Natural killer cell (primary cell): ENCODE measurements at regions not wholly inside any gene's neighbourhood (a gene's known extent, or its start where the extent isn't known, plus 50 kb on each side); places are given as distances from the start of the nearest gene placed in this dataset.

Source experiments
- ATAC-seq, 3 donors: fragments of 150-1000 bp in 2 of 3; fragments of 200-7000 bp in 1 of 3; cut with Tn5 transposase; 1 replicate in 1 of 3; 2 replicates in 2 of 3; pipeline ENCODE4 v1.10.0; 2021; ENCODE audit warnings: mild to moderate bottlenecking in 2 of 3, moderate library complexity in 2 of 3
- DNase-seq, 2 donors: peaks; one replicate each; pipeline versions ENCODE4 v3.0.0 to v3.0.0-alpha.2; 2013 to 2021; ENCODE audit warnings: mixed read lengths in 1 of 2
- H3K27ac ChIP-seq: one replicate; pipeline ENCODE4 v1.5.1; 2013; ENCODE audit warnings: mild to moderate bottlenecking, low read length
- H3K27me3 ChIP-seq: one replicate; pipeline ENCODE4 v1.6.1; 2013; ENCODE audit warnings: low read length; ENCODE audit not compliant: control insufficient read depth, insufficient read depth
- H3K36me3 ChIP-seq: one replicate; pipeline ENCODE4 v1.6.1; 2013; ENCODE audit warnings: low read length; ENCODE audit not compliant: control insufficient read depth, insufficient read depth
- H3K4me1 ChIP-seq: one replicate; pipeline ENCODE4 v1.6.1; 2013; ENCODE audit warnings: low read length; ENCODE audit not compliant: control insufficient read depth, insufficient read depth
- H3K4me3 ChIP-seq: one replicate; pipeline ENCODE4 v1.5.1; 2013; ENCODE audit warnings: low read length
- H3K9me3 ChIP-seq: one replicate; pipeline ENCODE4 v1.6.1; 2013; ENCODE audit warnings: low read length; ENCODE audit not compliant: control insufficient read depth, insufficient read depth
- H3K27ac Mint-ChIP-seq, 2 donors: one replicate each; pipeline ENCODE4 v1.8.0; 2022; ENCODE audit warnings: mild to moderate bottlenecking in 2 of 2, mixed read lengths in 2 of 2, moderate library complexity in 1 of 2
- H3K27me3 Mint-ChIP-seq, 2 donors: one replicate each; pipeline ENCODE4 v1.8.0; 2022; ENCODE audit warnings: low read depth in 2 of 2, mixed read lengths in 2 of 2
- H3K36me3 Mint-ChIP-seq: one replicate; pipeline ENCODE4 v1.8.0; 2022; ENCODE audit warnings: mixed read lengths
- H3K4me1 Mint-ChIP-seq, 2 donors: one replicate each; pipeline ENCODE4 v1.8.0; 2022; ENCODE audit warnings: mixed read lengths in 2 of 2
- H3K4me3 Mint-ChIP-seq: one replicate; pipeline ENCODE4 v1.8.0; 2022; ENCODE audit warnings: mild to moderate bottlenecking, moderate library complexity, mixed read lengths
- H3K9me3 Mint-ChIP-seq, 2 donors: one replicate each; pipeline ENCODE4 v1.8.0; 2022; ENCODE audit warnings: mixed read lengths in 2 of 2
- CTCF ChIP-seq: fragments of 200-600 bp; IDR thresholded peaks from one replicate; pipeline ENCODE4 v1.8.0; 2022; ENCODE audit warnings: antibody characterized with exemption
- WGBS: methylation state at CpG from one replicate; pipeline ENCODE4 v1.1.7; 2013; ENCODE audit warnings: missing lambda C conversion rate; ENCODE audit not compliant: insufficient coverage; 5-methylcytosine and 5-hydroxymethylcytosine counted together
- intact Hi-C: fragments of 100-400 bp; cut with micrococcal nuclease; formaldehyde crosslinking; loops from one replicate; pipeline ENCODE4 v1.14.2; 2022

GRCh38 chr2:194556629-194557028 lies 1100.4 kb upstream of the SLC39A10 start:
- ATAC-seq (no peak), DNase-seq (no peak)
- Histone ChIP-seq H3K4me3 (no peak overlapping the region), H3K9me3 (peaks cover 4% of the 10 kb centered on the region), H3K27me3 (no peaks in the 10 kb centered on the region), H3K27ac (no peak overlapping the region), H3K36me3 (no peaks in the 10 kb centered on the region), H3K4me1 (no peaks in the 10 kb centered on the region)
- H3K36me3 Mint-ChIP-seq, result no peaks in the 10 kb centered on the region
- H3K27ac Mint-ChIP-seq, result no peak overlapping the region
- H3K4me1 Mint-ChIP-seq, result no peaks in the 10 kb centered on the region
- H3K4me3 Mint-ChIP-seq, result no peak overlapping the region
- TF ChIP-seq CTCF, result no peak
- H3K27me3 Mint-ChIP-seq, result no peaks in the 10 kb centered on the region
- intact Hi-C loops, result no loop called here
- WGBS, result 95% methylated on average over 3 of the region's 3 CpGs
- H3K9me3 Mint-ChIP-seq, result peaks cover 2 to 11% of the 10 kb centered on the region in 2 donors

GRCh38 chr2:194553980-194554379 lies 1103.0 kb upstream of the SLC39A10 start:
- no peaks in the 10 kb centered on the region for H3K27me3 Mint-ChIP-seq
- Histone ChIP-seq H3K27me3 (no peaks in the 10 kb centered on the region), H3K4me3 (no peak overlapping the region), H3K4me1 (no peaks in the 10 kb centered on the region), H3K9me3 (no peaks in the 10 kb centered on the region), H3K27ac (no peak overlapping the region), H3K36me3 (no peaks in the 10 kb centered on the region)
- 93% methylated on average over 3 of the region's 4 CpGs for WGBS
- TF ChIP-seq CTCF, result no peak
- no peak overlapping the region for H3K4me3 Mint-ChIP-seq
- intact Hi-C loops, result no loop called here
- H3K9me3 Mint-ChIP-seq, result peaks cover 6 to 7% of the 10 kb centered on the region in 2 donors
- no peaks in the 10 kb centered on the region for H3K4me1 Mint-ChIP-seq
- no peaks in the 10 kb centered on the region for H3K36me3 Mint-ChIP-seq
- H3K27ac Mint-ChIP-seq, result no peak overlapping the region
- ATAC-seq (no peak), DNase-seq (no peak)

GRCh38 chr2:194550702-194551101 lies 1106.3 kb upstream of the SLC39A10 start:
- no peaks in the 10 kb centered on the region for H3K27me3 ChIP-seq
- Mint-ChIP-seq H3K4me1 (no peaks in the 10 kb centered on the region), H3K27me3 (no peaks in the 10 kb centered on the region), H3K27ac (no peak overlapping the region), H3K9me3 (peaks cover 6 to 7% of the 10 kb centered on the region in 2 donors), H3K36me3 (no peaks in the 10 kb centered on the region), H3K4me3 (no peak overlapping the region)
- H3K36me3 ChIP-seq, result no peaks in the 10 kb centered on the region
- no peak overlapping the region for H3K4me3 ChIP-seq
- ATAC-seq, result no peak
- no peaks in the 10 kb centered on the region for H3K9me3 ChIP-seq
- DNase-seq, result no peak
- WGBS, result no CpG with 5 or more reads among the region's 1 CpG
- intact Hi-C loops, result no loop called here
- H3K27ac ChIP-seq, result no peak overlapping the region
- TF ChIP-seq CTCF, result no peak
- H3K4me1 ChIP-seq, result no peaks in the 10 kb centered on the region

- no peaks in the 10 kb centered on the region for H3K9me3 ChIP-seq
- ATAC-seq, result no peak
- intact Hi-C loops, result no loop called here
- Mint-ChIP-seq H3K36me3 (no peaks in the 10 kb centered on the region), H3K4me1 (no peaks in the 10 kb centered on the region), H3K27me3 (no peaks in the 10 kb centered on the region), H3K9me3 (peaks cover 1 to 4% of the 10 kb centered on the region in 2 donors), H3K4me3 (no peak overlapping the region), H3K27ac (no peak overlapping the region)
- no peaks in the 10 kb centered on the region for H3K36me3 ChIP-seq
- no peak overlapping the region for H3K4me3 ChIP-seq
- no peak overlapping the region for H3K27ac ChIP-seq
- no peaks in the 10 kb centered on the region for H3K27me3 ChIP-seq
- no peaks in the 10 kb centered on the region for H3K4me1 ChIP-seq
- no peak for TF ChIP-seq CTCF
- 92% methylated on average over 2 of the region's 2 CpGs for WGBS
- no peak for DNase-seq
Observed at GRCh38 chr2:194549387-194549786, 1107.6 kb upstream of the SLC39A10 start.
